Heart left ventricle (tissue), 16 donors: ENCODE measurements at regions not wholly inside any gene's neighbourhood (a gene's known extent, or its start where the extent isn't known, plus 50 kb on each side); places are given as distances from the start of the nearest gene placed in this dataset.

ENCODE experiments used
- ATAC-seq, 4 donors: fragments of 200-7000 bp; cut with Tn5 transposase; one replicate each; pipeline ENCODE4 v1.9.1; 2020 to 2022; ENCODE audit warnings: moderate library complexity in 4 of 4, mild to moderate bottlenecking in 3 of 4, moderate number of reproducible peaks in 1 of 4
- DNase-seq, 5 donors: peaks; one replicate each; pipeline ENCODE4 v3.0.0-alpha.2; 2020
- H3K27ac ChIP-seq, 12 donors: fragments of 200-600 bp; sonication (generic) in 4 of 12; one replicate each; pipeline versions ENCODE4 v1.5.0 to v1.8.0; 2016 to 2022; ENCODE audit warnings: mild to moderate bottlenecking in 2 of 12
- H3K27me3 ChIP-seq, 9 donors: fragments of 200-600 bp; sonication (generic) in 2 of 9; one replicate each; pipeline versions ENCODE4 v1.5.1 to v1.8.0; 2016 to 2022; ENCODE audit warnings: mild to moderate bottlenecking in 3 of 9
- H3K36me3 ChIP-seq, 9 donors: fragments of 200-600 bp; sonication (generic) in 2 of 9; one replicate each; pipeline versions ENCODE4 v1.5.0 to v1.8.0; 2018 to 2022; ENCODE audit warnings: mild to moderate bottlenecking in 2 of 9
- H3K4me1 ChIP-seq, 12 donors: fragments of 200-600 bp; sonication (generic) in 4 of 12; one replicate each; pipeline versions ENCODE4 v1.5.0 to v1.8.0; 2016 to 2022; ENCODE audit warnings: mild to moderate bottlenecking in 3 of 12
- H3K4me3 ChIP-seq, 12 donors: fragments of 200-600 bp; sonication (generic) in 4 of 12; one replicate each; pipeline versions ENCODE4 v1.5.0 to v1.8.0; 2017 to 2022; ENCODE audit warnings: mild to moderate bottlenecking in 9 of 12, moderate library complexity in 4 of 12
- H3K9me3 ChIP-seq, 12 donors: fragments of 200-600 bp; sonication (generic) in 4 of 12; one replicate each; pipeline versions ENCODE4 v1.5.0 to v1.8.0; 2016 to 2022; ENCODE audit warnings: mild to moderate bottlenecking in 1 of 12
- POLR2A ChIP-seq, 2 donors: fragments of 450-650 bp; IDR thresholded peaks; one replicate each; pipeline ENCODE4 v1.6.1; 2017; ENCODE audit warnings: antibody characterized with exemption in 2 of 2, mild to moderate bottlenecking in 2 of 2, moderate library complexity in 2 of 2
- WGBS, 4 donors: extraction: QIAGEN DNeasy Blood & Tissue Kit in 2 of 4; methylation state at CpG; one replicate each; pipeline versions ENCODE4 v1.1.5 to v1.1.7; 2013 to 2018; 5-methylcytosine and 5-hydroxymethylcytosine counted together
- intact Hi-C, 10 donors: fragments of 100-400 bp; cut with DNase I; formaldehyde crosslinking; loops; one replicate each; pipeline versions ENCODE4 v1.11.1 to v1.14.2; 2022
- TF ChIP-seq, protein P1 (sequence below), 12 donors: fragments of 200-600 bp; sonication (generic) in 4 of 12; IDR thresholded peaks; one replicate each; pipeline versions ENCODE4 v1.5.0 to v1.8.0; 2018 to 2022; ENCODE audit warnings: antibody characterized with exemption in 12 of 12, mild to moderate bottlenecking in 5 of 12
- donor health status: ischemic (EF 13 %, LVEDD 7.1; RV severe dilation, severe dysfunction).
- donor health status: healthy with polysubstance abuse.
- donor health status: DM: no; HTN: yes; CAD: no.
- donor health status: DM: no; HTN: no; CAD: no.
- donor health status: ischemic (EF 25% LVEDD 6.9; RV normal size, moderate dysfunction).
- donor health status: ischemic (EF 25% LVEDD 5.7; RV mildly dilated, moderate dysfunction).
- donor health status: healthy.
- donor health status: DM: yes; HTN: yes; CAD: no.
- donor health status: ischemic (EF 35%, LVEDD 5.7; RV mildly dilated, moderate dysfunction).
- donor health status: nonischemic (EF 11% LVEDD 7.7; RV severe dilation, severe dysfunction).
- donor health status: DM: yes; HTN: yes; CAD: no.
- donor health status: PGD.
- donor health status: ischemic (EF 29% LVEDD 5.4; RV normal size, mild dysfunction).
- donor health status: nonischemic (EF 23%, LVEDD 6.1; RV moderate dilation, normal function).

- no peaks in the 10 kb centered on the region for H3K9me3 ChIP-seq
- H3K36me3 ChIP-seq: no peaks in the 10 kb centered on the region
- TF ChIP-seq POLR2A (IDR thresholded peaks at IDR 0.05): no peak
- DNase-seq (no peak), ATAC-seq (no peak)
- no peak overlapping the region for H3K27ac ChIP-seq
- peaks cover 0 to 28% (median 6%) of the 10 kb centered on the region in 9 donors for H3K27me3 ChIP-seq
- H3K4me1 ChIP-seq: no peaks in the 10 kb centered on the region
- intact Hi-C loops: no loop called here
- 25 to 41% (median 40%) methylated on average over 6 of the region's 6 CpGs for WGBS, 4 donors
- no peak overlapping the region for H3K4me3 ChIP-seq
Measured at GRCh38 chr7:32415519-32415918, 74.7 kb downstream of the LSM5 start.

GRCh38 chr7:32412471-32412870 is 77.7 kb downstream of the LSM5 start:
- Histone ChIP-seq H3K4me3 (no peak overlapping the region), H3K4me1 (no peaks in the 10 kb centered on the region), H3K27ac (no peak overlapping the region), H3K9me3 (no peaks in the 10 kb centered on the region), H3K27me3 (peaks cover 0 to 16% (median 4%) of the 10 kb centered on the region in 9 donors), H3K36me3 (no peaks in the 10 kb centered on the region)
- TF ChIP-seq POLR2A (IDR thresholded peaks at IDR 0.05): no peak
- TF ChIP-seq, protein P1, sequence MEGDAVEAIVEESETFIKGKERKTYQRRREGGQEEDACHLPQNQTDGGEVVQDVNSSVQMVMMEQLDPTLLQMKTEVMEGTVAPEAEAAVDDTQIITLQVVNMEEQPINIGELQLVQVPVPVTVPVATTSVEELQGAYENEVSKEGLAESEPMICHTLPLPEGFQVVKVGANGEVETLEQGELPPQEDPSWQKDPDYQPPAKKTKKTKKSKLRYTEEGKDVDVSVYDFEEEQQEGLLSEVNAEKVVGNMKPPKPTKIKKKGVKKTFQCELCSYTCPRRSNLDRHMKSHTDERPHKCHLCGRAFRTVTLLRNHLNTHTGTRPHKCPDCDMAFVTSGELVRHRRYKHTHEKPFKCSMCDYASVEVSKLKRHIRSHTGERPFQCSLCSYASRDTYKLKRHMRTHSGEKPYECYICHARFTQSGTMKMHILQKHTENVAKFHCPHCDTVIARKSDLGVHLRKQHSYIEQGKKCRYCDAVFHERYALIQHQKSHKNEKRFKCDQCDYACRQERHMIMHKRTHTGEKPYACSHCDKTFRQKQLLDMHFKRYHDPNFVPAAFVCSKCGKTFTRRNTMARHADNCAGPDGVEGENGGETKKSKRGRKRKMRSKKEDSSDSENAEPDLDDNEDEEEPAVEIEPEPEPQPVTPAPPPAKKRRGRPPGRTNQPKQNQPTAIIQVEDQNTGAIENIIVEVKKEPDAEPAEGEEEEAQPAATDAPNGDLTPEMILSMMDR (IDR thresholded peaks at IDR 0.05): no peak
- intact Hi-C loops: no loop called here
- no peak for DNase-seq
- ATAC-seq: no peak
- WGBS, 4 donors: 60 to 71% (median 69%) methylated on average over 4 of the region's 4 CpGs

GRCh38 chr7:32410545-32410944 is 79.6 kb downstream of the LSM5 start:
- intact Hi-C loops: no loop called here
- Histone ChIP-seq H3K4me3 (no peak overlapping the region), H3K4me1 (no peaks in the 10 kb centered on the region), H3K36me3 (no peaks in the 10 kb centered on the region), H3K27ac (no peak overlapping the region), H3K27me3 (no peaks in the 10 kb centered on the region), H3K9me3 (no peaks in the 10 kb centered on the region)
- DNase-seq: no peak
- no peak for TF ChIP-seq POLR2A (IDR thresholded peaks at IDR 0.05)
- TF ChIP-seq, protein P1 (IDR thresholded peaks at IDR 0.05): no peak
- 47 to 94% (median 88%) methylated on average over 2 of the region's 2 CpGs for WGBS, 4 donors
- no peak for ATAC-seq

DNA sequence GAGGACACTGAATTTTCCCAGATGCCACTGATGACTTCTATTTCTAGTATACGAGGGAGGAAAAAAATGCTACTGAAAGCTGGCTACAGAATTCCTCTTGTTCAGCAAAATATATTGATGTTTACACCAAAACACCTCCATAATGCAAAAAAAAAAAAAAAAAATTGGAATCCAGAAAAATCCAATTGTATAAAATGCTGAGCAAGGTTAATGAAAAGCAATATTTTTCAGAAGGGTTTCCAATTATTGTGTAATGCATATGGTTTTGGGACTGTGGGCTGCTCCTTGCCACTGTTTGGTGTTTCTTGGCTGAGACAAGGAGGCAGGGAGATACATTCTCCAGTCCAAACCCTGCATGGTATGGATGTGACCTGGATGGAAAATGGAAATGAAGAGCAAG is 83.8 kb downstream of the LSM5 start:
- intact Hi-C loops: no loop called here
- no peak overlapping the region for H3K4me3 ChIP-seq
- TF ChIP-seq, protein P1 (IDR thresholded peaks at IDR 0.05): no peak
- TF ChIP-seq POLR2A (IDR thresholded peaks at IDR 0.05): no peak
- H3K36me3 ChIP-seq: no peaks in the 10 kb centered on the region
- no peak overlapping the region for H3K27ac ChIP-seq
- ATAC-seq: no peak
- H3K27me3 ChIP-seq: no peaks in the 10 kb centered on the region
- no peak for DNase-seq
- H3K9me3 ChIP-seq: no peaks in the 10 kb centered on the region
- 0 to 38% (median 15%) methylated on average over 1 of the region's 1 CpG for WGBS, 4 donors
- no peaks in the 10 kb centered on the region for H3K4me1 ChIP-seq

- intact Hi-C loops: no loop called here
- WGBS, 4 donors: 76 to 80% (median 79%) methylated on average over 11 of the region's 11 CpGs
- TF ChIP-seq, protein P1 (IDR thresholded peaks at IDR 0.05): no peak
Measured at GRCh38 chr7:32403463-32404229, 86.5 kb downstream of the LSM5 start.

More at GRCh38 chr7:32403463-32404229, 86.5 kb downstream of the LSM5 start:
- DNase-seq: no peak
- no peaks in the 10 kb centered on the region for H3K9me3 ChIP-seq
- ATAC-seq: no peak
- H3K4me1 ChIP-seq: no peaks in the 10 kb centered on the region
- H3K27me3 ChIP-seq: no peaks in the 10 kb centered on the region
- no peaks in the 10 kb centered on the region for H3K36me3 ChIP-seq
- H3K4me3 ChIP-seq: no peak overlapping the region
- no peak overlapping the region for H3K27ac ChIP-seq
